ENCODE measurements at regions not wholly inside any gene's neighbourhood (a gene's known extent, or its start where the extent isn't known, plus 50 kb on each side); places are given as distances from the start of the nearest gene placed in this dataset.
A peak's percentile ranks its signal among the peaks of the same experiment; 100 is the strongest.

DNA sequence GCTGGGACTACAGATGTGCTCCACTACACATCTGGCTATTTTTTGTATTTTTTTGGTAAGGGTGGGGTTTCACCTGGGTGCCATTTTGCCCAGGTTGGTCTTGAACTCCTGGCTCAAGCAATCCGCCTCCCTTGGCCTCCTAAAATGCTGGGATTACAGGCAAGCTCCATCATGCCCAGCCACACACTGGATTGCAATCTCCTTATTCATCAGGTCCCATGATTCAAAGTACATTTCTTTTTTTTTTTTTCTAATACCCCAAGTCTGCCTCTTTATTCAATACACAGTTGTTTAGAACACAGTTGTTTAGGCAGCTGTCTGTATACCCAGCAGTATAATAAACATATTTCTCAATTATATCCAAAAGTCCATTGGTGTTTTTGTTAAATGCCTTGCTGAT is 130.3 kb upstream of the ARSJ start:
- TF ChIP-seq, protein P1, sequence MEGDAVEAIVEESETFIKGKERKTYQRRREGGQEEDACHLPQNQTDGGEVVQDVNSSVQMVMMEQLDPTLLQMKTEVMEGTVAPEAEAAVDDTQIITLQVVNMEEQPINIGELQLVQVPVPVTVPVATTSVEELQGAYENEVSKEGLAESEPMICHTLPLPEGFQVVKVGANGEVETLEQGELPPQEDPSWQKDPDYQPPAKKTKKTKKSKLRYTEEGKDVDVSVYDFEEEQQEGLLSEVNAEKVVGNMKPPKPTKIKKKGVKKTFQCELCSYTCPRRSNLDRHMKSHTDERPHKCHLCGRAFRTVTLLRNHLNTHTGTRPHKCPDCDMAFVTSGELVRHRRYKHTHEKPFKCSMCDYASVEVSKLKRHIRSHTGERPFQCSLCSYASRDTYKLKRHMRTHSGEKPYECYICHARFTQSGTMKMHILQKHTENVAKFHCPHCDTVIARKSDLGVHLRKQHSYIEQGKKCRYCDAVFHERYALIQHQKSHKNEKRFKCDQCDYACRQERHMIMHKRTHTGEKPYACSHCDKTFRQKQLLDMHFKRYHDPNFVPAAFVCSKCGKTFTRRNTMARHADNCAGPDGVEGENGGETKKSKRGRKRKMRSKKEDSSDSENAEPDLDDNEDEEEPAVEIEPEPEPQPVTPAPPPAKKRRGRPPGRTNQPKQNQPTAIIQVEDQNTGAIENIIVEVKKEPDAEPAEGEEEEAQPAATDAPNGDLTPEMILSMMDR (IDR thresholded peaks at IDR 0.05; ENCODE audit: low read depth, low read length) = no peak
- no peak for DNase-seq (ENCODE audit: extremely low read depth, low read depth)

DNA sequence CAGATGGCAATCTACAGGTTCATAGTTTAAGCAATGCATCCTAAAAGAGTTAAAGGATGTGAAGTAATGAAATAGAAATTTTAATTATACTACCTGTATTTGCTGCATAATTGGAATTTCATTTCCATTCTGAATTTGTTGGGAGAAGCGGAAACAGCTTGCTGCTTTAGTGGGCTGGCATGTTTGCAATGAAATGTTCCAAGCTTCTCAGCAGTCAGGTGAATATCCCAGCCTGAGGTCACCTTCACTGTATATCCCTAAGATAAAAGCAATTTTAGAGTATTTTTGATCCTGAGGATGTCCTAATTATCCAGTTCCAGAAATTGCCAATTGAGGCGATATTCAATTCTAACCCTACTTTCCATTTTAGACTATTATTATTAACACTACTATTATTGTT is 136.1 kb upstream of the ARSJ start:
- DNase-seq (ENCODE audit: extremely low read depth, low read depth) = no peak
- TF ChIP-seq, protein P1 (IDR thresholded peaks at IDR 0.05; ENCODE audit: low read depth, low read length) = no peak

DNA sequence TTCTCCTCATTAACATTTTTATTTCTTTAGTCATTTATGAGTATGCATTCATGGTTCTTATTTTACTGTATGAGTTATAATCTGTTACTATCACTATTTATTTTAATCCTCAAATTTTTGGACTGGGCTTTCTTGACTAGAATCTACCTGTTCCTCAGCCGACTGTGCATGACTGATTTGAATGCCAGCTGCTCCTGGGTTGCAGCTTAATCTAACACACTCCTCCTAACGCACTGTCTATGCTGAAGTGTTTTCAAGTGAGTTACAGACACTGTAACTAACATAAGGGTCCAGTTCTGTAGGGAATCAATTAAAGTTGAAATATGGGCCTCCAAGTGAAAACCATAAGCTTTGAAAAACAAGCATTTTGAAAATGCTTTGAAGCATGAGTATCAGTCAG is 137.4 kb upstream of the ARSJ start:
- TF ChIP-seq, protein P1 (IDR thresholded peaks at IDR 0.05; ENCODE audit: low read depth, low read length) = no peak
- DNase-seq (ENCODE audit: extremely low read depth, low read depth) = no peak

DNA sequence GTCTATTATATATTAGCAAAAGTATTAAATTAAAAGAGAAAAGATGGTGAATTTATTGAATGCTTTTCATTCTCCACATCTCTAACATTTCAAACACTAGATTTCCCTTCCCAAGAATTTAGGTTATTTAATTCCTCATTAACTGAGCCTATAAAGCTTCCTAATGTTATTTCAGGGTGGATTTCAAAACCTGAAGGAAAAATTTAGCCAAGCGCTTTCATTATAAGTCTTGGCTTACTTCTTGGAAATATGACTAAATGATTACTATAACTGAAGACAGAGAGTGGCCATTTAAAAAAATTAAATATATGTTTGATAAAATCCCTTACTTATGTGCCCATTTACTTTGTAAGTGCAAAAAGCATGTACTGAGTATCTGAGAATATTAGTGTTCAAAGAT is 141.8 kb upstream of the ARSJ start:
- TF ChIP-seq, protein P1 (IDR thresholded peaks at IDR 0.05; ENCODE audit: low read depth, low read length) = no peak
- DNase-seq (ENCODE audit: extremely low read depth, low read depth) = no peak

DNA sequence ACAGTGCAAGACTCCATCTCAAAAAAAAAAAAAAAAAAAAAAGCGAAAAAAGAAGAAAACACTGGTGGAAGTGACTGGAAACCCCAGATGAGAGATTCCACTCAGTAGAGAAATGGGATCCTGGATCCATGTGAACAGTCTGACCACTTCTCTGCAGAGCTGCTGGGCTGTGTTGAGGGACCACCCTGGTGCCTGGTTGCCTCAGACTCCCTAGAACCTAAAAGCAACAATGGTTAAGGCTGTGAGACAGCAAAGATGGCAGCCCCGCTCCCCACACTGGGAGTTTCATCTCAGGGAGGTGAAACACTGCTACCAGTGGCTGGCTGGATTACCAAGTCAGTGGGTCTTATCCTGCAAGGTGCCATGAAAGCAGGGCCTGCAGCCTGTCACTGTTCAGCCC is 152.8 kb upstream of the ARSJ start:
- TF ChIP-seq, protein P1 (IDR thresholded peaks at IDR 0.05; ENCODE audit: low read depth, low read length) = no peak

DNA sequence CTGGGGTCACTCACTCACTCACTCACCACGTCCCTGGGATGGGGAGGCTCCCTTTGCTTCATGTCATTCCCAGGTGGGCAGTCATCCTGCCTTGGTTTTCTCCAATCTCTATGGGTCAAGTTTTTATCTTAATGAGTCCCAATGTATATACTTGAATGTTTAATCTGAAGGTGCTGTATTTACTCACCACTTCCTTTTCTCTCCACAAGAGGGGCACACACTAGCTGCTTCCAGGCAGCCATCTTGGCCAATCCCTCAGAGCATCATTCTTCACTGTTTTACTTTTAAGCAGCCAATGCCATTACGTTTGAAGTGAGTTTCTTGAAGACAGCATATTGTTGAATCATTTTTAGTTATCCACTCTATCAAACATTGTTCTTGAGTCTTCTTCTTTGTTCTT is 153.4 kb upstream of the ARSJ start:
- TF ChIP-seq, protein P1 (IDR thresholded peaks at IDR 0.05; ENCODE audit: low read depth, low read length) = peak; percentile 11
- DNase-seq (ENCODE audit: extremely low read depth, low read depth) = no peak

More for the DNA sequence above, 152.8 kb upstream of the ARSJ start:
- DNase-seq (ENCODE audit: extremely low read depth, low read depth) = no peak

DNA sequence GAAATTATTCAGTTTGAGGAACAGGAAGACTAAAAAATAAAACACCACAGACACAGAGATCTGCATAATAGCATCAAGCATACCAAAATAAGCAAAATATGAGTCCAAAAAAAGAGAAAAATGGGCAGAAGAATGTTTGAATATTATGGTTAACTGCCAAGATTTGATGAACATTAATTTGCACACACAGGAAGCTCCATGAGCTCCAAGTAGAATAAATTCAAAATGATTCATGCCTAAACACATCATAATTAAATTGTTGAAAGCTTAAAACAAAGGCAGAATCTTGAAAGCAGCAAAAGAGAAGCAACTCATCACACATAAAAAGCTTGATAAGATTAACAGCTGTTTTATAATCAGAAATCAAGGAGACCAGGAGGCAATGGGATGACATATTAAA is 156.6 kb upstream of the ARSJ start:
- TF ChIP-seq, protein P1 (IDR thresholded peaks at IDR 0.05; ENCODE audit: low read depth, low read length) = no peak
- DNase-seq (ENCODE audit: extremely low read depth, low read depth) = no peak
